SK-N-SH (cell line): ENCODE measurements at regions not wholly inside any gene's neighbourhood (a gene's known extent, or its start where the extent isn't known, plus 50 kb on each side); places are given as distances from the start of the nearest gene placed in this dataset.

Experiments
- CTCF ChIA-PET: fragments of 300-600, 350-600 bp; formaldehyde crosslinking; extraction: SDS; loops from one replicate; lab custom pipeline; 2021; lab: Yijun Ruan, JAX
- POLR2A ChIA-PET: fragments of 350-600 bp; sonication (Branson Sonifier 250); formaldehyde crosslinking; extraction: SDS; loops from one replicate; lab custom pipeline; 2020; ENCODE audit warnings: antibody characterized with exemption, inconsistent platforms; lab: Yijun Ruan, JAX
- DNase-seq: peaks from one replicate; pipeline ENCODE4 v3.0.0; 2012
- H2AFZ ChIP-seq: fragments of 200-600 bp; sonication (generic); 2 replicates; pipeline ENCODE4 v1.8.1; 2016; ENCODE audit warnings: antibody characterized with exemption, mild to moderate bottlenecking, low read depth
- H3F3A ChIP-seq: fragments of 200-600 bp; sonication (generic); replicated peaks from 2 replicates; pipeline ENCODE3; 2016; ENCODE audit warnings: antibody characterized with exemption, mild to moderate bottlenecking; ENCODE audit not compliant: insufficient read depth
- H3K27ac ChIP-seq, 2 experiments: fragments of 200-500 bp in 1 of 2; fragments of 200-600 bp in 1 of 2; sonication (Bioruptor generic) in 1 of 2; sonication (generic), shearing (Covaris generic) in 1 of 2; 2 replicates each; pipeline versions ENCODE4 v1.5.1 to v1.6.1; 2014 to 2016; ENCODE audit warnings: low read depth in 2 of 2, inconsistent platforms in 1 of 2, low read length in 1 of 2, mild to moderate bottlenecking in 1 of 2, mixed read lengths in 1 of 2
- H3K27me3 ChIP-seq: fragments of 200-600 bp; sonication (generic), shearing (Covaris generic); 2 replicates; pipeline ENCODE4 v1.6.1; 2016; ENCODE audit warnings: mixed run types; ENCODE audit not compliant: insufficient read depth
- H3K36me3 ChIP-seq, 2 experiments: fragments of 200-500 bp in 1 of 2; fragments of 200-600 bp in 1 of 2; sonication (Bioruptor generic) in 1 of 2; sonication (generic) in 1 of 2; replicated peaks in 1 of 2; 2 replicates each; pipeline versions ENCODE3 to v1.5.1; 2014 to 2016; ENCODE audit warnings: low read length in 1 of 2, mild to moderate bottlenecking in 1 of 2; ENCODE audit not compliant: insufficient read depth in 2 of 2, control insufficient read depth in 1 of 2
- H3K4me1 ChIP-seq, 2 experiments: fragments of 200-500 bp in 1 of 2; fragments of 200-600 bp in 1 of 2; sonication (Bioruptor generic) in 1 of 2; sonication (generic), shearing (Covaris generic) in 1 of 2; 2 replicates each; pipeline versions ENCODE4 v1.5.1 to v1.6.1; 2014 to 2016; ENCODE audit warnings: low read depth in 1 of 2, low read length in 1 of 2, mixed run types in 1 of 2; ENCODE audit not compliant: insufficient read depth in 2 of 2, control insufficient read depth in 1 of 2
- H3K4me2 ChIP-seq: fragments of 200-600 bp; sonication (generic), shearing (Covaris generic); 2 replicates; pipeline ENCODE4 v1.6.1; 2017; ENCODE audit warnings: mixed run types
- H3K4me3 ChIP-seq, 2 experiments: fragments of 200-500 bp in 1 of 2; fragments of 200-600 bp in 1 of 2; sonication (Bioruptor generic) in 1 of 2; sonication (generic), shearing (Covaris generic) in 1 of 2; 2 replicates each; pipeline versions ENCODE4 v1.5.1 to v1.8.1; 2014 to 2016; ENCODE audit warnings: low read depth in 2 of 2, inconsistent platforms in 1 of 2, low read length in 1 of 2, mild to moderate bottlenecking in 1 of 2, mixed read lengths in 1 of 2, moderate library complexity in 1 of 2
- H3K79me2 ChIP-seq: fragments of 200-600 bp; sonication (generic); 2 replicates; pipeline ENCODE4 v1.8.1; 2017; ENCODE audit warnings: mild to moderate bottlenecking; ENCODE audit not compliant: insufficient read depth
- H3K9ac ChIP-seq: fragments of 200-600 bp; sonication (generic); 2 replicates; pipeline ENCODE4 v1.6.1; 2017; ENCODE audit warnings: mixed run types
- H3K9me2 ChIP-seq: fragments of 200-600 bp; sonication (generic); 2 replicates; pipeline ENCODE4 v1.6.1; 2017; ENCODE audit warnings: mixed run types
- H3K9me3 ChIP-seq: fragments of 200-600 bp; sonication (generic); 2 replicates; pipeline ENCODE4 v1.6.1; 2017; ENCODE audit warnings: mixed run types, mild to moderate bottlenecking, moderate library complexity
- H4K20me1 ChIP-seq: fragments of 200-600 bp; sonication (generic); 2 replicates; pipeline ENCODE4 v1.6.1; 2017; ENCODE audit warnings: mild to moderate bottlenecking, mixed run types; ENCODE audit not compliant: insufficient read depth
- ELF1 ChIP-seq: IDR thresholded peaks from 2 replicates; pipeline ENCODE4 v1.4.0; 2012
- FOSL2 ChIP-seq: IDR thresholded peaks from 2 replicates; pipeline ENCODE4 v1.4.0; 2012; ENCODE audit warnings: low read depth, mild to moderate bottlenecking, moderate library complexity, borderline replicate concordance
- FOXM1 ChIP-seq: IDR thresholded peaks from 2 replicates; pipeline ENCODE4 v1.4.0; 2012; ENCODE audit warnings: low read depth, mild to moderate bottlenecking
- GABPA ChIP-seq: IDR thresholded peaks from 2 replicates; pipeline ENCODE4 v1.4.0; 2012; ENCODE audit warnings: low read depth, mild to moderate bottlenecking
- GATA2 ChIP-seq: sonication (generic); formaldehyde crosslinking; IDR thresholded peaks from 2 replicates; pipeline ENCODE4 v1.5.0; 2020; ENCODE audit warnings: mild to moderate bottlenecking, missing genetic modification reagents
- JUND ChIP-seq: IDR thresholded peaks from 2 replicates; pipeline ENCODE4 v1.4.0; 2012
- MEF2A ChIP-seq: IDR thresholded peaks from 2 replicates; pipeline ENCODE4 v1.4.0; 2012; ENCODE audit warnings: low read depth, borderline replicate concordance
- MXI1 ChIP-seq: IDR thresholded peaks from 2 replicates; pipeline ENCODE4 v1.6.1; 2012; ENCODE audit warnings: mild to moderate bottlenecking, low read depth, low read length, improper control_type of control experiment
- POLR2AphosphoS5 ChIP-seq: IDR thresholded peaks from 2 replicates; pipeline ENCODE4 v1.6.1; 2012; ENCODE audit warnings: low read depth, low read length
- RCOR1 ChIP-seq: fragments of 150-350 bp; IDR thresholded peaks from 2 replicates; pipeline ENCODE4 v1.6.1; 2017; ENCODE audit warnings: antibody characterized with exemption, low read length
- RFX5 ChIP-seq: IDR thresholded peaks from 2 replicates; pipeline ENCODE4 v1.6.1; 2012; ENCODE audit warnings: mild to moderate bottlenecking, improper control_type of control experiment, low read length
- SMC3 ChIP-seq: IDR thresholded peaks from 2 replicates; pipeline ENCODE4 v1.6.1; 2012; ENCODE audit warnings: low read depth, low read length, improper control_type of control experiment
- TAF1 ChIP-seq: IDR thresholded peaks from 2 replicates; pipeline ENCODE4 v1.6.1; 2012; ENCODE audit warnings: low read depth, mild to moderate bottlenecking, low read length, moderate library complexity, borderline replicate concordance
- TCF12 ChIP-seq: IDR thresholded peaks from 2 replicates; pipeline ENCODE4 v1.4.0; 2012
- TEAD4 ChIP-seq: IDR thresholded peaks from 2 replicates; pipeline ENCODE4 v1.4.0; 2012; ENCODE audit warnings: mild to moderate bottlenecking, borderline replicate concordance; ENCODE audit not compliant: insufficient read depth
- YY1 ChIP-seq: IDR thresholded peaks from 2 replicates; pipeline ENCODE4 v1.4.0; 2012; ENCODE audit warnings: low read depth, mild to moderate bottlenecking
- WGBS: methylation state at CpG from one replicate; pipeline ENCODE4 v1.1.6; 2017; ENCODE audit warnings: low lambda C conversion rate; 5-methylcytosine and 5-hydroxymethylcytosine counted together
- TF ChIP-seq, protein P1 (sequence below): fragments of 150-350 bp; IDR thresholded peaks from 2 replicates; pipeline ENCODE4 v1.6.1; 2017; ENCODE audit warnings: antibody characterized with exemption, low read length, low read depth, borderline replicate concordance
- TF ChIP-seq, protein P2 (sequence below): IDR thresholded peaks from 2 replicates; pipeline ENCODE4 v1.4.0; 2012; ENCODE audit warnings: low read depth
- TF ChIP-seq, protein P3 (sequence below): IDR thresholded peaks from 2 replicates; pipeline ENCODE4 v1.4.0; 2012; ENCODE audit warnings: low read depth, borderline replicate concordance
- TF ChIP-seq, protein P4 (sequence below): IDR thresholded peaks from 2 replicates; pipeline ENCODE4 v1.6.1; 2012; ENCODE audit warnings: mild to moderate bottlenecking, low read depth, low read length, moderate library complexity
- TF ChIP-seq, protein P5 (sequence below): IDR thresholded peaks from 2 replicates; pipeline ENCODE4; 2012

DNA sequence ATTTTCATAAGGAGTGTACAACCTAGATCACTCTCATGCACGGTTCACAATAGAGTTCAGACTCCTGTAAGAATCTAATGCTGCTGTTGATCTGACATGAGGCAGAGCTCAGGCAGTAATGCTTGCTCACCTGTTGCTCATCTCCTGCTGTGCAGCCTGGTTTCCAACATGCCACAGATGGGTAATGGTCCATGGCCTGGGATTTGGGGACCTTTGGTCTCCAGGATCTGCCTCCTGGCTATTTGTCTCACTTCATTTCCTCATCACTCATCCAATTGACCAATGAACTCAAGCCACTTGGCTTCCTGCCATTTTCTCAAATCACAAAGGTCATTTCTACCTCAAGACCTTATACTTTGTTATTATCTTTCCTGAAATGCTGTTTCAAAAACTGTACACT, 786.1 kb downstream of the ANKRD7 start:
- Histone ChIP-seq H3K9ac (no peak overlapping the region), H3K4me1 (no peaks in the 10 kb centered on the region), H3K27me3 (no peaks in the 10 kb centered on the region), H3K9me2 (no peaks in the 10 kb centered on the region), H3F3A (no peaks in the 10 kb centered on the region), H4K20me1 (no peaks in the 10 kb centered on the region), H2AFZ (no peak overlapping the region), H3K4me2 (no peak overlapping the region), H3K79me2 (no peaks in the 10 kb centered on the region), H3K4me3 (no peak overlapping the region), H3K27ac (no peak overlapping the region)
- POLR2A ChIA-PET = no interaction called here
- 17% methylated on average over 1 of the region's 1 CpG for WGBS
- CTCF ChIA-PET = interaction anchor here (1.5 kb wide), 1 partner anchor 37 kb away, joined by 5 read pairs; no protein-coding TSS in a partner anchor
- TF ChIP-seq, protein P1, sequence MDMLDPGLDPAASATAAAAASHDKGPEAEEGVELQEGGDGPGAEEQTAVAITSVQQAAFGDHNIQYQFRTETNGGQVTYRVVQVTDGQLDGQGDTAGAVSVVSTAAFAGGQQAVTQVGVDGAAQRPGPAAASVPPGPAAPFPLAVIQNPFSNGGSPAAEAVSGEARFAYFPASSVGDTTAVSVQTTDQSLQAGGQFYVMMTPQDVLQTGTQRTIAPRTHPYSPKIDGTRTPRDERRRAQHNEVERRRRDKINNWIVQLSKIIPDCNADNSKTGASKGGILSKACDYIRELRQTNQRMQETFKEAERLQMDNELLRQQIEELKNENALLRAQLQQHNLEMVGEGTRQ = no peak
- TF ChIP-seq YY1 (no peak), RCOR1 (no peak), RFX5 (no peak), FOXM1 (no peak), TEAD4 (no peak), ELF1 (no peak)
- TF ChIP-seq, protein P2, sequence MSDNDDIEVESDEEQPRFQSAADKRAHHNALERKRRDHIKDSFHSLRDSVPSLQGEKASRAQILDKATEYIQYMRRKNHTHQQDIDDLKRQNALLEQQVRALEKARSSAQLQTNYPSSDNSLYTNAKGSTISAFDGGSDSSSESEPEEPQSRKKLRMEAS = no peak
- TF ChIP-seq, all 33 proteins: peak for 0
- DNase-seq = no peak
- Histone ChIP-seq H3K9me3 (no peaks in the 10 kb centered on the region), H3K36me3 (no peaks in the 10 kb centered on the region)

DNA sequence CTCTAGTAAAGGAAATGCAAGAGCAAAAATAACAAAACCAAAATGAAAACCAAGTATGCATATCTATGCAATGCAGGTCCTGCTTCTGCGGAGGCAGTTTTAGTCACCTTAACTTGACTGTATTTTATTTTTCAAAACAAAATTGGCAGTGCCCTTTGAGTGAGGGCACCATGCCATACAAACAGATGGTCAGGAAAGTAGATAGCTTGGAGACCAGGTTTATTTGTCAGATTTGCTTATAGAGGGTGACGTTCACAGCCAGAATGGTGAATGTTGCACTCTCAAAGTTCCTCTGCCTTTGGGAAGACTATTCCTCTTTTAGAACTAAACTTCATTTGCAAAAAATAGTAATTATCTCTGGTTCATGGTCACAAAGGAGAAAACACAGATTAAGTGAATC, 801.9 kb downstream of the ANKRD7 start:
- ChIA-PET CTCF (no interaction called here), POLR2A (no interaction called here)
- Histone ChIP-seq H3K4me3 (no peak overlapping the region), H3K27ac (no peak overlapping the region), H3K9ac (no peak overlapping the region), H3K27me3 (no peaks in the 10 kb centered on the region), H3K4me2 (no peak overlapping the region), H3F3A (no peaks in the 10 kb centered on the region), H3K79me2 (no peaks in the 10 kb centered on the region), H4K20me1 (no peaks in the 10 kb centered on the region), H3K9me3 (no peaks in the 10 kb centered on the region), H2AFZ (no peak overlapping the region), H3K9me2 (no peaks in the 10 kb centered on the region), H3K4me1 (no peaks in the 10 kb centered on the region; a peak in 1 of 4 replicates), H3K36me3 (no peaks in the 10 kb centered on the region)
- no peak for DNase-seq
- TF ChIP-seq SMC3 = no peak
- no peak for TF ChIP-seq JUND
- no peak for TF ChIP-seq FOSL2
- TF ChIP-seq MEF2A = no peak
- no peak for TF ChIP-seq MXI1
- TF ChIP-seq, protein P3, sequence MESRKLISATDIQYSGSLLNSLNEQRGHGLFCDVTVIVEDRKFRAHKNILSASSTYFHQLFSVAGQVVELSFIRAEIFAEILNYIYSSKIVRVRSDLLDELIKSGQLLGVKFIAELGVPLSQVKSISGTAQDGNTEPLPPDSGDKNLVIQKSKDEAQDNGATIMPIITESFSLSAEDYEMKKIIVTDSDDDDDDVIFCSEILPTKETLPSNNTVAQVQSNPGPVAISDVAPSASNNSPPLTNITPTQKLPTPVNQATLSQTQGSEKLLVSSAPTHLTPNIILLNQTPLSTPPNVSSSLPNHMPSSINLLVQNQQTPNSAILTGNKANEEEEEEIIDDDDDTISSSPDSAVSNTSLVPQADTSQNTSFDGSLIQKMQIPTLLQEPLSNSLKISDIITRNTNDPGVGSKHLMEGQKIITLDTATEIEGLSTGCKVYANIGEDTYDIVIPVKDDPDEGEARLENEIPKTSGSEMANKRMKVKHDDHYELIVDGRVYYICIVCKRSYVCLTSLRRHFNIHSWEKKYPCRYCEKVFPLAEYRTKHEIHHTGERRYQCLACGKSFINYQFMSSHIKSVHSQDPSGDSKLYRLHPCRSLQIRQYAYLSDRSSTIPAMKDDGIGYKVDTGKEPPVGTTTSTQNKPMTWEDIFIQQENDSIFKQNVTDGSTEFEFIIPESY = no peak
- TF ChIP-seq TCF12 = no peak
- no peak for TF ChIP-seq GABPA
- TF ChIP-seq, protein P4, sequence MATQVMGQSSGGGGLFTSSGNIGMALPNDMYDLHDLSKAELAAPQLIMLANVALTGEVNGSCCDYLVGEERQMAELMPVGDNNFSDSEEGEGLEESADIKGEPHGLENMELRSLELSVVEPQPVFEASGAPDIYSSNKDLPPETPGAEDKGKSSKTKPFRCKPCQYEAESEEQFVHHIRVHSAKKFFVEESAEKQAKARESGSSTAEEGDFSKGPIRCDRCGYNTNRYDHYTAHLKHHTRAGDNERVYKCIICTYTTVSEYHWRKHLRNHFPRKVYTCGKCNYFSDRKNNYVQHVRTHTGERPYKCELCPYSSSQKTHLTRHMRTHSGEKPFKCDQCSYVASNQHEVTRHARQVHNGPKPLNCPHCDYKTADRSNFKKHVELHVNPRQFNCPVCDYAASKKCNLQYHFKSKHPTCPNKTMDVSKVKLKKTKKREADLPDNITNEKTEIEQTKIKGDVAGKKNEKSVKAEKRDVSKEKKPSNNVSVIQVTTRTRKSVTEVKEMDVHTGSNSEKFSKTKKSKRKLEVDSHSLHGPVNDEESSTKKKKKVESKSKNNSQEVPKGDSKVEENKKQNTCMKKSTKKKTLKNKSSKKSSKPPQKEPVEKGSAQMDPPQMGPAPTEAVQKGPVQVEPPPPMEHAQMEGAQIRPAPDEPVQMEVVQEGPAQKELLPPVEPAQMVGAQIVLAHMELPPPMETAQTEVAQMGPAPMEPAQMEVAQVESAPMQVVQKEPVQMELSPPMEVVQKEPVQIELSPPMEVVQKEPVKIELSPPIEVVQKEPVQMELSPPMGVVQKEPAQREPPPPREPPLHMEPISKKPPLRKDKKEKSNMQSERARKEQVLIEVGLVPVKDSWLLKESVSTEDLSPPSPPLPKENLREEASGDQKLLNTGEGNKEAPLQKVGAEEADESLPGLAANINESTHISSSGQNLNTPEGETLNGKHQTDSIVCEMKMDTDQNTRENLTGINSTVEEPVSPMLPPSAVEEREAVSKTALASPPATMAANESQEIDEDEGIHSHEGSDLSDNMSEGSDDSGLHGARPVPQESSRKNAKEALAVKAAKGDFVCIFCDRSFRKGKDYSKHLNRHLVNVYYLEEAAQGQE = no peak
- TF ChIP-seq, protein P5, sequence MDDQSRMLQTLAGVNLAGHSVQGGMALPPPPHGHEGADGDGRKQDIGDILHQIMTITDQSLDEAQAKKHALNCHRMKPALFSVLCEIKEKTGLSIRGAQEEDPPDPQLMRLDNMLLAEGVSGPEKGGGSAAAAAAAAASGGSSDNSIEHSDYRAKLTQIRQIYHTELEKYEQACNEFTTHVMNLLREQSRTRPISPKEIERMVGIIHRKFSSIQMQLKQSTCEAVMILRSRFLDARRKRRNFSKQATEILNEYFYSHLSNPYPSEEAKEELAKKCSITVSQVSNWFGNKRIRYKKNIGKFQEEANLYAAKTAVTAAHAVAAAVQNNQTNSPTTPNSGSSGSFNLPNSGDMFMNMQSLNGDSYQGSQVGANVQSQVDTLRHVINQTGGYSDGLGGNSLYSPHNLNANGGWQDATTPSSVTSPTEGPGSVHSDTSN = no peak
- no peak for TF ChIP-seq GATA2 (CRISPR knock-in tag)
- no peak for TF ChIP-seq POLR2AphosphoS5
- no peak for TF ChIP-seq TAF1
- no peak for TF ChIP-seq YY1
- no peak for TF ChIP-seq FOXM1
- 51% methylated on average over 2 of the region's 2 CpGs for WGBS
